T-cell (primary cell): ENCODE measurements at regions not wholly inside any gene's neighbourhood (a gene's known extent, or its start where the extent isn't known, plus 50 kb on each side); places are given as distances from the start of the nearest gene placed in this dataset.

Experiments used
- ATAC-seq, 4 experiments: fragments of 200-7000 bp in 3 of 4; fragments of 150-1000 bp in 1 of 4; cut with Tn5 transposase; replicated peaks in 1 of 4; 1 replicate in 3 of 4; 2 replicates in 1 of 4; pipeline ENCODE4 v1.10.0; 2021; ENCODE audit warnings: moderate library complexity in 3 of 4, mild to moderate bottlenecking in 2 of 4, moderate number of reproducible peaks in 1 of 4
- CTCF ChIA-PET, 2 donors: fragments of 300-600 bp; sonication (Branson Sonifier 250); formaldehyde crosslinking; loops; one replicate each; lab custom pipeline; 2022; ENCODE audit warnings: antibody characterized with exemption in 2 of 2; lab: Charles Lee
- POLR2A ChIA-PET, 2 donors: fragments of 300-600 bp; sonication (Branson Sonifier 250); formaldehyde crosslinking; loops; one replicate each; lab custom pipeline; 2022; ENCODE audit warnings: antibody characterized with exemption in 2 of 2; lab: Charles Lee
- DNase-seq, 35 experiments: peaks; one replicate each; pipeline versions ENCODE4 v3.0.0 to v3.0.0-alpha.2; 2013 to 2023
- H3K27ac ChIP-seq: one replicate; pipeline ENCODE4 v1.5.1; 2013; ENCODE audit warnings: low read length
- H3K27me3 ChIP-seq, 2 experiments: replicated peaks in 1 of 2; 1 replicate in 1 of 2; 2 replicates in 1 of 2; pipeline versions ENCODE4 v1.6.1 to v1.7.0; 2013; ENCODE audit warnings: low read length in 1 of 2, mixed read lengths in 1 of 2; ENCODE audit not compliant: control insufficient read depth in 2 of 2, insufficient read depth in 2 of 2; ENCODE audit errors: extremely low read depth in 1 of 2
- H3K36me3 ChIP-seq, 2 donors: 1 replicate in 1 of 2; 2 replicates in 1 of 2; pipeline versions ENCODE4 v1.6.1 to v1.7.0; 2013; ENCODE audit warnings: low read length in 1 of 2; ENCODE audit not compliant: control insufficient read depth in 2 of 2, insufficient read depth in 1 of 2; ENCODE audit errors: extremely low read depth in 1 of 2
- H3K4me1 ChIP-seq, 2 experiments: 1 replicate in 1 of 2; 2 replicates in 1 of 2; pipeline versions ENCODE4 v1.6.1 to v1.7.0; 2013; ENCODE audit warnings: low read length in 2 of 2, mixed read lengths in 1 of 2; ENCODE audit not compliant: insufficient read depth in 2 of 2, control insufficient read depth in 1 of 2; ENCODE audit errors: extremely low read depth in 1 of 2
- H3K4me3 ChIP-seq, 2 donors: 1 replicate in 1 of 2; 2 replicates in 1 of 2; pipeline versions ENCODE4 v1.5.1 to v1.7.0; 2013; ENCODE audit warnings: mild to moderate bottlenecking in 2 of 2, low read length in 1 of 2, moderate library complexity in 1 of 2; ENCODE audit not compliant: control insufficient read depth in 1 of 2; ENCODE audit errors: extremely low read depth in 1 of 2
- H3K9me3 ChIP-seq: 2 replicates; pipeline ENCODE4 v1.7.0; 2013
- H3K27ac Mint-ChIP-seq, 2 donors: one replicate each; pipeline ENCODE4 v1.8.0; 2020 to 2021; ENCODE audit warnings: mild to moderate bottlenecking in 2 of 2, mixed read lengths in 2 of 2
- H3K27me3 Mint-ChIP-seq, 2 donors: one replicate each; pipeline ENCODE4 v1.8.0; 2021 to 2022; ENCODE audit warnings: mixed read lengths in 2 of 2
- H3K36me3 Mint-ChIP-seq: one replicate; pipeline ENCODE4 v1.8.0; 2021; ENCODE audit warnings: mixed read lengths
- H3K4me1 Mint-ChIP-seq, 3 donors: one replicate each; pipeline ENCODE4 v1.8.0; 2020 to 2022; ENCODE audit warnings: mixed read lengths in 3 of 3, mild to moderate bottlenecking in 1 of 3
- H3K4me3 Mint-ChIP-seq, 3 donors: one replicate each; pipeline ENCODE4 v1.8.0; 2020 to 2022; ENCODE audit warnings: mild to moderate bottlenecking in 3 of 3, mixed read lengths in 3 of 3, moderate library complexity in 3 of 3
- H3K9me3 Mint-ChIP-seq, 3 donors: one replicate each; pipeline ENCODE4 v1.8.0; 2020 to 2022; ENCODE audit warnings: mixed read lengths in 3 of 3
- WGBS: methylation state at CpG from one replicate; pipeline ENCODE4 v1.1.5; 2013; ENCODE audit warnings: missing lambda C conversion rate; ENCODE audit not compliant: insufficient coverage; 5-methylcytosine and 5-hydroxymethylcytosine counted together

DNA sequence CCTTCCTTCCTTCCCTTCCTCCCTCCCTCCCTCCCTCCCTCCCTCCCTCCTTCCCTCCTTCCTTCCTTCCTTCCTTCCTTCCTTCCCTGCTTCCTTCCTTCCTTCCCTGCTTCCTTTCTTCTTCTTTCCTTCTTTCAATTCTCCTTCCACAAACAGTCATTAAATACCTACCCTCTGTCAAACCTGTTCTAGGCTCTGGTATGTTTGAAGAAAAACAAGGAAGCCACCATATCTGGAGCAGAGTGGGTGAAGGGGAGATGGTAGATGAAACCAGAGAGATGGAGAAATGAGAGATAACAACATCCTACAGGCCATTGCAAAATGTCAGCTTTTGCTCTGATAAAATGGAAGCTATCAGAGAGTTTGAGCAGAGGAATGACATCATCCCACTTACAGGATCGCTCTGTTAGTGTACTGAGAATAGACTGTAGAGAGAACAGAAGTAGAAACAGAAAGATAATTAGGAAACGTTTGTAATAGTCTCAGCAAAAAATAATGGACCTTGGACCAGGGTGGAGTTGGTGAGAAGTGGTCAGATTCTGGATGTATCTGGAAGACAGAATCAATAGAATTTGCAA lies 334.0 kb downstream of the STIM2 start:
- Histone ChIP-seq H3K27ac (no peak overlapping the region), H3K4me1 (no peaks in the 10 kb centered on the region), H3K9me3 (no peaks in the 10 kb centered on the region), H3K4me3 (no peak overlapping the region), H3K27me3 (peaks cover 2% of the 10 kb centered on the region in 2 experiments), H3K36me3 (no peaks in the 10 kb centered on the region)
- no peaks in the 10 kb centered on the region for H3K36me3 Mint-ChIP-seq
- no peak overlapping the region for H3K27ac Mint-ChIP-seq
- H3K9me3 Mint-ChIP-seq, result peaks cover 0 to 7% (median 0%) of the 10 kb centered on the region in 3 donors
- peaks cover 0 to 5% of the 10 kb centered on the region in 2 donors for H3K27me3 Mint-ChIP-seq
- no peaks in the 10 kb centered on the region for H3K4me1 Mint-ChIP-seq
- ATAC-seq (no peak), DNase-seq (no peak)
- no peak overlapping the region for H3K4me3 Mint-ChIP-seq
- CTCF ChIA-PET, result no interaction called here
- POLR2A ChIA-PET, result no interaction called here
- WGBS, result 33% methylated on average over 1 of the region's 2 CpGs

DNA sequence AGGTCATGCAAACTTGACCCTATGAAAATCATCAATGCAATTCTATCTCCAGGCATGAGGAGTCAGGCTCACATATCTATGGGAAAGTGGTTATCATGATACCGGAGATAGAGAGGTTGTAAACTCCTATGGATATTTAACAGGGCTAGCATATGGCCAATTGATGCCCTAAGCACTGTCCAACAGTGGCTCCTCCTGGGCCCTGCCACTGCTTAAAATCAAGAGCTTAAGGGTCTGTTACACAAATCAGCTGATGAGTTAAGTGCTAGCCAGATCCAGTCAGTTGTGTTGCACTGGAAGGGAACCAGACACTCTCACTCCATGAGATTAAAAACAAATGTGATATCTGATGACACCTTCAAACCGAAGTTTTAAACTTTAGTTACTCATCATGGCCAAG lies 337.6 kb downstream of the STIM2 start:
- no peak overlapping the region for H3K4me3 Mint-ChIP-seq
- POLR2A ChIA-PET, result no interaction called here
- Histone ChIP-seq H3K4me3 (no peak overlapping the region), H3K36me3 (no peaks in the 10 kb centered on the region), H3K27me3 (peaks cover 0 to 2% of the 10 kb centered on the region in 2 experiments), H3K27ac (no peak overlapping the region), H3K9me3 (no peaks in the 10 kb centered on the region), H3K4me1 (no peaks in the 10 kb centered on the region)
- H3K27ac Mint-ChIP-seq, result no peak overlapping the region
- no peaks in the 10 kb centered on the region for H3K4me1 Mint-ChIP-seq
- H3K36me3 Mint-ChIP-seq, result no peaks in the 10 kb centered on the region
- peaks cover 0 to 5% (median 0%) of the 10 kb centered on the region in 3 donors for H3K9me3 Mint-ChIP-seq
- no CpG with 5 or more reads among the region's 2 CpGs for WGBS
- ATAC-seq, result no peak
- peaks cover 0 to 5% of the 10 kb centered on the region in 2 donors for H3K27me3 Mint-ChIP-seq
- DNase-seq, result no peak
- CTCF ChIA-PET, result no interaction called here

DNA sequence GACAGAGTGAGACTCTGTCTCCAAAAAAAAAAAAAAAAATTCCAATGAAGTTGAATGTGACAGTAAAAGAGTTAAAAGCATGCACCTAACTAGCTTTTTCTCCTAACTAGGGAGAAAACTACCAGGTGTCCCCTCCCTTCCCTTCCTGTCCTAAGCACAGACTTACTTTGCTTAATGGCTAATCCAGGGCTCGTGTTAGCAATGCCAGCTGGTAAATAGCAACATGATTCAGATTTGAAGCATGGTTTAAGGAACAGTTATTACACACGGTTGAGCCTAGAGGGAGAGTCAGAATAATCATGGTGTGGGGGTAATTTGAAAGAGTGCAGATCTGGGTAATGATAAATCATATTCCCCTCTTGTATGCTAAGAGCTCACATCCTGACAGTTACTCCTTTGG lies 338.3 kb downstream of the STIM2 start:
- Histone ChIP-seq H3K4me3 (no peak overlapping the region), H3K27me3 (peaks cover 0 to 2% of the 10 kb centered on the region in 2 experiments), H3K9me3 (no peaks in the 10 kb centered on the region), H3K36me3 (no peaks in the 10 kb centered on the region), H3K4me1 (no peaks in the 10 kb centered on the region), H3K27ac (no peak overlapping the region)
- Mint-ChIP-seq H3K4me3 (no peak overlapping the region), H3K4me1 (no peaks in the 10 kb centered on the region), H3K27me3 (peaks cover 0 to 5% of the 10 kb centered on the region in 2 donors), H3K9me3 (peaks cover 0 to 5% (median 0%) of the 10 kb centered on the region in 3 donors), H3K36me3 (no peaks in the 10 kb centered on the region), H3K27ac (no peak overlapping the region)
- DNase-seq, result no peak
- ChIA-PET CTCF (no interaction called here), POLR2A (no interaction called here)
- ATAC-seq, result no peak
- WGBS, result no CpG with 5 or more reads among the region's 2 CpGs

DNA sequence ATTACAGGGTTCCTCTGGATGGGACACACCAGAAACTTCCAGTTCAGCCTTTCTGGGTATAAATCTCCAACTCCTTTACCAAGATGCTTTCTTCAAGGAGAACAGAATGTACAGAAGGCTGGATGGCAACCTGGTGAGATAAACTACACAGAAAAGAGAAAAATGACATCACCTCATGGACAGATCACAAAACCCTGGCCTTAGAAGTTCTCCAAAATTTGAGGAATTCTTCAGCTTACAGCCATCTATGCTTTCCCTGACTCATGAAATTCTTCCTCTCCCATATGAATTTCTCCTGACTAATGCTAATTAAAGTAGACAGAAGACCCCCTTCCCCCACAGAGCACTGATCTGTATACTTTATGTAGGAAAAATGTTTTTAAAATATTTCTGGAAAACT lies 345.4 kb downstream of the STIM2 start:
- peaks cover 0 to 3% of the 10 kb centered on the region in 2 donors for H3K27me3 Mint-ChIP-seq

DNA sequence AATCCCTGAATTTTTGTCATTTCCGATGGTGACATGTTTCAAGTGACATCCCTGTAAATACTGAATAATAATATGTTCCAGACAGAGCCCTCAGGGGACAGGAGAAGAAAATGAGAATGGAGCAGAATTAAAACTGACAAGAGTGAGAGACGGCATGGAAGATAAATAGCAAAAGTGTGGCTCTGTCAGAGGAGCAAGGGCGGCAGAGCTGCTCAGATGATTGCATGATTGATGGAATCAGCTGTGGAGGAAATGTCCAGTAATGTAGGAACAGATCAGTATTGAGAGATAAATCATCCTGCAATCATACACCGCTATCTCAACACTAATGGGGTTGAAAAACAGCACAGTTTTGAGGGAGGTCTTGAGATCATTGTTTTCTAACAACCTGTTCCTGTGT lies 350.3 kb downstream of the STIM2 start:
- H3K9me3 ChIP-seq, result no peaks in the 10 kb centered on the region
- Mint-ChIP-seq H3K36me3 (no peaks in the 10 kb centered on the region), H3K27ac (no peak overlapping the region), H3K4me3 (no peak overlapping the region), H3K27me3 (peaks cover 0 to 3% of the 10 kb centered on the region in 2 donors), H3K9me3 (no peaks in the 10 kb centered on the region), H3K4me1 (no peaks in the 10 kb centered on the region)
- ChIA-PET POLR2A (no interaction called here), CTCF (no interaction called here)
- no peaks in the 10 kb centered on the region for H3K27me3 ChIP-seq
- ATAC-seq (no peak), DNase-seq (no peak)
- 94% methylated on average over 2 of the region's 4 CpGs for WGBS
- H3K4me1 ChIP-seq, result no peaks in the 10 kb centered on the region
- no peak overlapping the region for H3K27ac ChIP-seq
- no peak overlapping the region for H3K4me3 ChIP-seq
- no peaks in the 10 kb centered on the region for H3K36me3 ChIP-seq

More for the DNA sequence above, 345.4 kb downstream of the STIM2 start:
- no peak for ATAC-seq
- no peaks in the 10 kb centered on the region for H3K9me3 ChIP-seq
- Mint-ChIP-seq H3K36me3 (no peaks in the 10 kb centered on the region), H3K4me1 (no peaks in the 10 kb centered on the region), H3K27ac (no peak overlapping the region), H3K4me3 (no peak overlapping the region), H3K9me3 (no peaks in the 10 kb centered on the region)
- no peak for DNase-seq
- no peaks in the 10 kb centered on the region for H3K27me3 ChIP-seq
- ChIA-PET POLR2A (no interaction called here), CTCF (no interaction called here)
- H3K4me1 ChIP-seq, result no peaks in the 10 kb centered on the region
- no peaks in the 10 kb centered on the region for H3K36me3 ChIP-seq
- no peak overlapping the region for H3K4me3 ChIP-seq
- no peak overlapping the region for H3K27ac ChIP-seq

DNA sequence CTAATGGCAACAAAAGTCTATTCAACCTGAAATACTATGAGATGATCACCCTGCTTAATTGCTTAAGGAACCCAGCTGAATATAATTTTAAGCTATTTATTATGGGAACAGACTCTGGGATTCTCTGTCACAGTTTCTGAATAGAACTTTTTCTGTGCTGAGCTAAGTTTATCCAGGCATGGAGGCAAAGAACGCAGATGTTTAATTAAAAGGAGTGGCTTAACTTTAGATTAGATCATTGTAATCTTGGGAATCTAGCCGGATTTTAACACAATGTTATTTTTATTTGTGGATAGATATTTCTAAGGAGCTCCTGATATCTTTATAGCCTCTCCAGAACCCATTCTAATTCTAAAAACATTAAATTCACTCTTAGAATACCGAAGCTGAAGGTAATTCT lies 353.4 kb downstream of the STIM2 start:
- H3K36me3 ChIP-seq, result no peaks in the 10 kb centered on the region
- H3K27ac Mint-ChIP-seq, result no peak overlapping the region
- no peak overlapping the region for H3K4me3 Mint-ChIP-seq
- H3K9me3 ChIP-seq, result no peaks in the 10 kb centered on the region
- H3K27ac ChIP-seq, result no peak overlapping the region
- no peak for DNase-seq
- no peaks in the 10 kb centered on the region for H3K36me3 Mint-ChIP-seq
- H3K9me3 Mint-ChIP-seq, result no peaks in the 10 kb centered on the region
- H3K27me3 Mint-ChIP-seq, result peaks cover 0 to 3% of the 10 kb centered on the region in 2 donors
- no peaks in the 10 kb centered on the region for H3K4me1 ChIP-seq
- no peaks in the 10 kb centered on the region for H3K27me3 ChIP-seq
- CTCF ChIA-PET, result interaction anchor here in 1 of 2 donors (0.6 kb wide), 1 partner anchor 1801 kb away, joined by 3 read pairs; no protein-coding TSS in a partner anchor
- no peaks in the 10 kb centered on the region for H3K4me1 Mint-ChIP-seq
- WGBS, result 80% methylated on average over 1 of the region's 3 CpGs
- POLR2A ChIA-PET, result no interaction called here
- H3K4me3 ChIP-seq, result no peak overlapping the region
- no peak for ATAC-seq
